GM12878 (cell line): ENCODE measurements at regions not wholly inside any gene's neighbourhood (a gene's known extent, or its start where the extent isn't known, plus 50 kb on each side); places are given as distances from the start of the nearest gene placed in this dataset.

ENCODE experiments used
- ATAC-seq: fragments of 200-7000 bp; cut with Tn5 transposase; 3 replicates; pipeline ENCODE4 v1.9.1; 2020; ENCODE audit warnings: mild to moderate bottlenecking, moderate library complexity
- BruUV-seq: library from RNA; stranded (reverse); fragments of 400-500 nt; replicated peaks from 2 replicates; lab custom pipeline; 2021; lab: Mats Ljungman, UMichigan
- CTCF ChIA-PET: fragments of 300-600 bp; sonication (Branson Sonifier 250); formaldehyde crosslinking; extraction: SDS; loops from one replicate; lab custom pipeline; 2021; ENCODE audit warnings: inconsistent platforms; lab: Yijun Ruan, JAX
- POLR2A ChIA-PET: fragments of 350-600 bp; formaldehyde crosslinking; extraction: SDS; loops from one replicate; lab custom pipeline; 2021; ENCODE audit warnings: inconsistent platforms; lab: Charles Lee
- RAD21 ChIA-PET: fragments of 300-600 bp; sonication (Branson Sonifier 250); formaldehyde crosslinking; loops from one replicate; lab custom pipeline; 2023; ENCODE audit warnings: antibody characterized with exemption; ENCODE audit not compliant: unreplicated experiment; lab: Charles Lee
- SMC1A ChIA-PET: fragments of 300-600 bp; sonication (Branson Sonifier 250); formaldehyde crosslinking; loops from one replicate; lab custom pipeline; 2023; ENCODE audit not compliant: unreplicated experiment, uncharacterized antibody; lab: Charles Lee
- DNase-seq: peaks from one replicate; pipeline ENCODE4 v3.0.0-alpha.2; 2011; ENCODE audit warnings: low read depth, low spot score
- FAIRE-seq: peaks from 3 replicates; lab custom pipeline; 2011; peaks lifted over from hg19 to GRCh38; lab: Jason Lieb, UNC
- H2AFZ ChIP-seq: 2 replicates; pipeline ENCODE4 v1.6.0; 2011; ENCODE audit warnings: low read depth, low read length, control low read depth; ENCODE audit not compliant: control insufficient read depth
- H3K27ac ChIP-seq: 2 replicates; pipeline ENCODE4 v1.5.1; 2011; ENCODE audit warnings: control low read depth; ENCODE audit not compliant: control insufficient read depth, insufficient read depth
- H3K27me3 ChIP-seq, 2 experiments: replicated peaks in 1 of 2; 2 replicates each; pipeline versions ENCODE4 v1.6.0 to v1.6.1; 2011; ENCODE audit warnings: low read length in 1 of 2; ENCODE audit not compliant: control insufficient read depth in 2 of 2, insufficient read depth in 2 of 2
- H3K36me3 ChIP-seq, 2 experiments: 2 replicates each; pipeline ENCODE4 v1.5.1; 2011; ENCODE audit warnings: low read length in 1 of 2; ENCODE audit not compliant: control insufficient read depth in 2 of 2, insufficient read depth in 2 of 2
- H3K4me1 ChIP-seq: 2 replicates; pipeline ENCODE4 v1.6.1; 2011; ENCODE audit warnings: mild to moderate bottlenecking, low read length, moderate library complexity, mixed read lengths; ENCODE audit not compliant: control insufficient read depth, insufficient read depth
- H3K4me2 ChIP-seq: 2 replicates; pipeline ENCODE4 v1.6.0; 2011; ENCODE audit warnings: control low read depth; ENCODE audit not compliant: control insufficient read depth, insufficient read depth
- H3K4me3 ChIP-seq: fragments of 200-600 bp; sonication (generic); 2 replicates; pipeline ENCODE4 v1.5.1; 2016
- H3K79me2 ChIP-seq: 2 replicates; pipeline ENCODE4 v1.6.0; 2011; ENCODE audit warnings: low read length; ENCODE audit not compliant: control insufficient read depth, insufficient read depth
- H3K9ac ChIP-seq: 2 replicates; pipeline ENCODE4 v1.8.0; 2011; ENCODE audit warnings: low read length, control low read depth, mixed read lengths; ENCODE audit not compliant: control insufficient read depth, insufficient read depth
- H3K9me3 ChIP-seq: replicated peaks from 3 replicates; pipeline ENCODE4 v1.5.1; 2011; ENCODE audit warnings: mild to moderate bottlenecking, low read length; ENCODE audit not compliant: control insufficient read depth, insufficient read depth
- H4K20me1 ChIP-seq: 2 replicates; pipeline ENCODE4 v1.6.0; 2011; ENCODE audit not compliant: control insufficient read depth, insufficient read depth
- EED ChIP-seq: sonication (generic); IDR thresholded peaks from 2 replicates; pipeline ENCODE4 v1.6.1; 2016; ENCODE audit warnings: antibody characterized with exemption, low read depth
- HDAC6 ChIP-seq: fragments of 200-600 bp; sonication (generic); IDR thresholded peaks from one replicate; pipeline ENCODE4 v1.8.0; 2017; ENCODE audit warnings: antibody characterized with exemption; ENCODE audit not compliant: unreplicated experiment
- MTA2 ChIP-seq: fragments of 450-650 bp; IDR thresholded peaks from 2 replicates; pipeline ENCODE4 v1.6.1; 2016; ENCODE audit warnings: low read depth, mild to moderate bottlenecking, moderate library complexity
- PAX5 ChIP-seq: IDR thresholded peaks from 2 replicates; pipeline ENCODE4 v1.6.1; 2011; ENCODE audit warnings: low read depth, low read length, borderline replicate concordance
- SIN3A ChIP-seq: IDR thresholded peaks from 2 replicates; pipeline ENCODE4 v1.6.1; 2012; ENCODE audit warnings: low read depth, low read length, improper control_type of control experiment
- SRF ChIP-seq, 2 experiments: IDR thresholded peaks; 2 replicates each; pipeline ENCODE4 v1.6.1; 2011; ENCODE audit warnings: low read depth in 2 of 2, low read length in 2 of 2, mild to moderate bottlenecking in 1 of 2, moderate library complexity in 1 of 2
- TCF12 ChIP-seq: IDR thresholded peaks from 2 replicates; pipeline ENCODE4 v1.6.1; 2011; ENCODE audit warnings: low read depth, mild to moderate bottlenecking, low read length
- ZBTB40 ChIP-seq: fragments of 450-650 bp; IDR thresholded peaks from 2 replicates; pipeline ENCODE4 v1.6.1; 2016; ENCODE audit warnings: mild to moderate bottlenecking, moderate library complexity, borderline replicate concordance
- WGBS: methylation state at CpG from one replicate; pipeline ENCODE4 v1.1.6; 2016; ENCODE audit warnings: low lambda C conversion rate; ENCODE audit not compliant: insufficient replicate concordance, insufficient coverage; ENCODE audit errors: missing lambda C conversion rate; 5-methylcytosine and 5-hydroxymethylcytosine counted together
- in situ Hi-C: fragments of 300-500 bp; cut with MboI; formaldehyde crosslinking; loops from 9 replicates; pipeline ENCODE4 v1.14.3; 2018; ENCODE audit warnings: mixed read lengths
- intact Hi-C: fragments of 100-400 bp; cut with micrococcal nuclease; formaldehyde crosslinking; loops from one replicate; pipeline ENCODE4 v1.14.2; 2022; ENCODE audit not compliant: unreplicated experiment

GRCh38 chr7:17660116-17660515 lies 280.2 kb downstream of the SNX13 start:
- no peak overlapping the region for H3K4me3 ChIP-seq
- ChIA-PET RAD21 (no interaction called here), CTCF (no interaction called here), POLR2A (no interaction called here), SMC1A (no interaction called here)
- no peaks in the 10 kb centered on the region for H4K20me1 ChIP-seq
- no peaks in the 10 kb centered on the region for H3K27me3 ChIP-seq
- TF ChIP-seq SRF (IDR thresholded peaks at IDR 0.05; ENCODE audit: low read depth in 2 of 2, low read length in 2 of 2): no peak
- no peak for TF ChIP-seq ZBTB40
- no peak for TF ChIP-seq TCF12
- no peak for TF ChIP-seq HDAC6
- TF ChIP-seq PAX5: no peak
- TF ChIP-seq MTA2: no peak
- no peak for TF ChIP-seq SIN3A
- no peak for TF ChIP-seq EED
- no peak overlapping the region for H3K27ac ChIP-seq
- FAIRE-seq: no peak
- no peaks in the 10 kb centered on the region for H3K9me3 ChIP-seq
- 0% methylated on average over 1 of the region's 1 CpG for WGBS
- H2AFZ ChIP-seq: no peak overlapping the region
- H3K9ac ChIP-seq: no peak overlapping the region
- H3K36me3 ChIP-seq: no peaks in the 10 kb centered on the region
- in situ Hi-C loops: no loop called here
- no peaks in the 10 kb centered on the region for H3K4me1 ChIP-seq
- DNase-seq: no peak
- H3K79me2 ChIP-seq: no peaks in the 10 kb centered on the region
- H3K4me2 ChIP-seq: no peak overlapping the region
- no TSS peak for BruUV-seq
- intact Hi-C loops: no loop called here
- no peak for ATAC-seq
